ENCODE measurements at regions not wholly inside any gene's neighbourhood (a gene's known extent, or its start where the extent isn't known, plus 50 kb on each side); places are given as distances from the start of the nearest gene placed in this dataset.

DNA sequence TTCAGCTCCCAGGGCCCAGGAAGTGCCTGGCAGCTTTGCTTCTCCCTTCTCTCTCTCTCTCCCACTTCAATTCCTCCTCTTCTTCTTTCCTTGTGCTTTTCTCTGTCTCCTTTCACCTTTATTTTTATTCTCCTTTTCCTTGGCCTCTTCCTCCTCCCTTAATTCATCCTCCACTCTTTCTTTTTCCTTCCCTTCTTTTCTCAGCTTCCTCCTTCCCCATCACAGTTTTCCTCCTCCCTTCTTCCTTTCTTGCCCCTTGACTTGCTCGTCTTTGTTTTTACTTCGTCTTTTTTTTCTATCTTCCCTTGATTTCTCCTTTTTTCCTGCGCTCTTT lies 99.4 kb upstream of the LHX1 start:
- H3K36me3 ChIP-seq (ENCODE audit: control insufficient read depth, insufficient read depth, low read length): no peaks in the 10 kb centered on the region
- POLR2A ChIA-PET: no interaction called here
- TF ChIP-seq, protein P1, sequence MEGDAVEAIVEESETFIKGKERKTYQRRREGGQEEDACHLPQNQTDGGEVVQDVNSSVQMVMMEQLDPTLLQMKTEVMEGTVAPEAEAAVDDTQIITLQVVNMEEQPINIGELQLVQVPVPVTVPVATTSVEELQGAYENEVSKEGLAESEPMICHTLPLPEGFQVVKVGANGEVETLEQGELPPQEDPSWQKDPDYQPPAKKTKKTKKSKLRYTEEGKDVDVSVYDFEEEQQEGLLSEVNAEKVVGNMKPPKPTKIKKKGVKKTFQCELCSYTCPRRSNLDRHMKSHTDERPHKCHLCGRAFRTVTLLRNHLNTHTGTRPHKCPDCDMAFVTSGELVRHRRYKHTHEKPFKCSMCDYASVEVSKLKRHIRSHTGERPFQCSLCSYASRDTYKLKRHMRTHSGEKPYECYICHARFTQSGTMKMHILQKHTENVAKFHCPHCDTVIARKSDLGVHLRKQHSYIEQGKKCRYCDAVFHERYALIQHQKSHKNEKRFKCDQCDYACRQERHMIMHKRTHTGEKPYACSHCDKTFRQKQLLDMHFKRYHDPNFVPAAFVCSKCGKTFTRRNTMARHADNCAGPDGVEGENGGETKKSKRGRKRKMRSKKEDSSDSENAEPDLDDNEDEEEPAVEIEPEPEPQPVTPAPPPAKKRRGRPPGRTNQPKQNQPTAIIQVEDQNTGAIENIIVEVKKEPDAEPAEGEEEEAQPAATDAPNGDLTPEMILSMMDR (IDR thresholded peaks at IDR 0.05; ENCODE audit: insufficient read depth, low read depth, low read length): no peak
- H3K27me3 ChIP-seq (ENCODE audit: control insufficient read depth, insufficient read depth, low read length): peaks cover 12% of the 10 kb centered on the region
- CTCF ChIA-PET: interaction anchor here (1.1 kb wide), 1 partner anchor 10 kb away, joined by 5 read pairs; no protein-coding TSS in a partner anchor
- no peak for DNase-seq (ENCODE audit: low read depth)
- no peak overlapping the region for H3K4me3 ChIP-seq (ENCODE audit: low read depth, low read length)

DNA sequence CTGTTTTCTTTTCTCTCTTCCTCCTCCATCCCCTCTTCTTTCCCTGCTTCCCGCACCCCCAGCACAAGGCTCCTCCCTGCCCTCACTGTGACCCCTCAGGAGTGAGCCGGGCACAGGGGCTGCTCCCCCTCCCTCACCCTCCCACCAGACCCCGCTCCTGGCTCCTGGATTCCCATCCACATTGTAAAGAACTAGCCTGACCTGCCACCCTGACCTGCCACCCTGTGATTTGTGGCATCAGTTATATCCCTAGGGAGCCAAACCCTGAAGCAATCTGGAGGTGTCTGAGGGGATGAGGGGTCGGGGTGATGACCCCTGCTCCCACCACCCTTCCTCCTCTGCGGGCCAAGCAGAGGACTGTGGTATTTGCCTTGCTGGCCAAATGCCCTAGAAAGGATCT lies 98.0 kb upstream of the LHX1 start:
- CTCF ChIA-PET: interaction anchor here (0.6 kb wide), 1 partner anchor 36 kb away, joined by 3 read pairs; no protein-coding TSS in a partner anchor
- no peak overlapping the region for H3K4me3 ChIP-seq (ENCODE audit: low read depth, low read length)

DNA sequence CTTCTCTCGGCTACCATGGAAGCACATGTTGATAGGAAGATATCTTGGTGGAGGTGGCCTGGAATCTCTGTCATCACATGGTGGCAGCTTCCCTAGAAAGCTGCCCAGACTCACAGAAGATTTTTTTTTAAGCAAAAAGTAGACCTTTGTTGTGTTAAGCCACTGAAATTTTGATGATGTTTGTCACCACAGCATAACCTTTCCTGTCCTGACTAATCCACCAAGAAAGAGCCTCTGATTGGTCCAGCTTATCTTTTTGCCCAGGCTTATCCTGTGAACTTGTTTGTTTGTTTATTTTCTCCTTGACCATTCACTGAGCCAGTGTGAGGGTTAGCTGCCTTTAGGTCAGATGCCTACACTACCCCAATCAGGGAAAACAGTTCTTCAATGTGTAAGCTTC lies 96.5 kb upstream of the LHX1 start:
- Histone ChIP-seq H3K27me3 (ENCODE audit: control insufficient read depth, insufficient read depth, low read length) (peaks cover 20% of the 10 kb centered on the region), H3K4me3 (ENCODE audit: low read depth, low read length) (no peak overlapping the region), H3K36me3 (ENCODE audit: control insufficient read depth, insufficient read depth, low read length) (no peaks in the 10 kb centered on the region)
- TF ChIP-seq, protein P1 (IDR thresholded peaks at IDR 0.05; ENCODE audit: insufficient read depth, low read depth, low read length): no peak
- no peak for DNase-seq (ENCODE audit: low read depth)
- ChIA-PET CTCF (no interaction called here), POLR2A (no interaction called here)

More for the DNA sequence above, 98.0 kb upstream of the LHX1 start:
- Histone ChIP-seq H3K27me3 (ENCODE audit: control insufficient read depth, insufficient read depth, low read length) (peaks cover 16% of the 10 kb centered on the region), H3K36me3 (ENCODE audit: control insufficient read depth, insufficient read depth, low read length) (no peaks in the 10 kb centered on the region)
- TF ChIP-seq, protein P1 (IDR thresholded peaks at IDR 0.05; ENCODE audit: insufficient read depth, low read depth, low read length): no peak
- no peak for DNase-seq (ENCODE audit: low read depth)
- POLR2A ChIA-PET: no interaction called here

DNA sequence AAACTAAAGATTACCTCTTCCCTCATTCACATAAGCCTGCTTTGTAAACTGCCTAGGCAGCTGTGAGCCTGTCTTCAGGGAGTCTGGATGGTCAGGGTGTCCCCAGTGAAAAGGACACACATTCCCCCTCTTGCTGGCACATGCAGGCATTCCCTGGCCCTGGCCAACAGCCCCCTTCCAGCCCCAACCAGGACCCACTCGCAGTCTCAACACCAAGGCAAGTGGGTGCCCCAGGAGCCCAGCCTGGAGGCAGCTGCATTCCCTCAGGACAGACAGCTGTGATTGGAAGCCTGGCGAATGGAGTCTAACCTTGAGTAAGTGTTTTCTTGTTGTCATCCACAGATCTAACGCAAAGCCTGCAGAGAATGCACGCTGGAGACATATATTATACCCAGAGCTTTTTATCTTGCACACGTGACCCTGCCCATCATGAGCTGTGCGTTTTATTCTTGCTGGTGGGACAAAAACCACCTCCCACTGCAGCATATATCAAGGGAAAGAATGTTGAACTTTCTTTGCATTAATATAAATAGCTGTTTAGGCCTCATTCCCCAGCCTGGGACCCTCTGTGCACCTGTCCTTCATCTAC lies 95.0 kb upstream of the LHX1 start:
- no peaks in the 10 kb centered on the region for H3K36me3 ChIP-seq (ENCODE audit: control insufficient read depth, insufficient read depth, low read length)
- peaks cover 17% of the 10 kb centered on the region for H3K27me3 ChIP-seq (ENCODE audit: control insufficient read depth, insufficient read depth, low read length)
- ChIA-PET CTCF (interaction anchor here (1.3 kb wide), 1 partner anchor 233 kb away, joined by 3 read pairs; no protein-coding TSS in a partner anchor), POLR2A (no interaction called here)
- DNase-seq (ENCODE audit: low read depth): no peak
- no peak overlapping the region for H3K4me3 ChIP-seq (ENCODE audit: low read depth, low read length)
- TF ChIP-seq, protein P1 (IDR thresholded peaks at IDR 0.05; ENCODE audit: insufficient read depth, low read depth, low read length): no peak

DNA sequence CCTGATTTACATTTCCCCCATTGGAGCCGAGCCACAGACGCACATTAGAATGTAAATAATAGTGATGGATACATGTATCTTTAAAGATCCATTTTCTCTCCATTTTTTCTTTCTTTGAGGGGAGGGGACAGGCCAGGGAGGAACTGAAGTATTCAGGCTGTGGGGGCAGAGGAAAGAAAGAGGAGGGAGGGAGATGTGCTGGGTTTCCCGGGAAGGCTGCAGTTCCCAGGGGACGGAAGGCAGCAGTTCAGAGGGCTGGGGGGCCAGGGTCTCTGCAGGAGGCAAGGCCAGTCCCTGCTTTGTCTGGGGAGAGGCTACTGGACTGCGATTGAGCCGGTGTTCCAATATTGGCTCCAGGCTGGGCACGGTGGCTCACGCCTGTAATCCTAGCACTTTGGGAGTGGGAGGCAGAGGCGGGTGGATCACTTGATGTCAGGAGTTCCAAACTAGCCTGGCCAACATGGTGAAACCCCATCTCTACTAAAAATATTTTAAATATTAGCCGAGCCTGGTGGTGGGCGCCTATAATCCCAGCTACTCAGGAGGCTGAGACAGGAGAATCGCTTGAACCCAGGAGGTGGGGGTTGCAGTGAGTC lies 94.2 kb upstream of the LHX1 start:
- POLR2A ChIA-PET: no interaction called here
- H3K4me3 ChIP-seq (ENCODE audit: low read depth, low read length): no peak overlapping the region
- DNase-seq (ENCODE audit: low read depth): no peak
- TF ChIP-seq, protein P1 (IDR thresholded peaks at IDR 0.05; ENCODE audit: insufficient read depth, low read depth, low read length): no peak
- no peaks in the 10 kb centered on the region for H3K36me3 ChIP-seq (ENCODE audit: control insufficient read depth, insufficient read depth, low read length)
- CTCF ChIA-PET: no interaction called here
- H3K27me3 ChIP-seq (ENCODE audit: control insufficient read depth, insufficient read depth, low read length): peaks cover 14% of the 10 kb centered on the region

All from BJ (cell line).